GM13977 (cell line): ENCODE measurements at regions not wholly inside any gene's neighbourhood (a gene's known extent, or its start where the extent isn't known, plus 50 kb on each side); places are given as distances from the start of the nearest gene placed in this dataset.
"Not testable (repeated sequence)": the region's sequence is repeated elsewhere in the genome, so short reads cannot be mapped to it uniquely, and the experiment has no call there.

Source experiments
- DNase-seq: peaks from one replicate; pipeline ENCODE4 v3.0.0; 2012; ENCODE audit warnings: low spot score
- CTCF ChIP-seq: IDR thresholded peaks from 2 replicates; pipeline ENCODE4 v1.5.1; 2012; ENCODE audit warnings: mild to moderate bottlenecking, control low read depth; ENCODE audit not compliant: insufficient read depth; ENCODE audit errors: extremely low read depth, missing control alignments
- in situ Hi-C: fragments of 300-500 bp; cut with MboI; formaldehyde crosslinking; loops from one replicate; pipeline ENCODE4 v1.12.0; 2022; ENCODE audit warnings: low sequenced_read_pairs, low pct_unique_long_range_greater_than_20kb, mixed read lengths, inconsistent platforms; ENCODE audit not compliant: unreplicated experiment

- in situ Hi-C loops = no loop called here
- no peak for DNase-seq
- no peak for TF ChIP-seq CTCF
Observed at GRCh38 chr7:9507290-9507689, 1073.9 kb downstream of the NXPH1 start.

- DNase-seq = no peak
- TF ChIP-seq CTCF = no peak
- in situ Hi-C loops = no loop called here
Observed at GRCh38 chr7:9516662-9517061, 1083.3 kb downstream of the NXPH1 start.

- in situ Hi-C loops = no loop called here
- TF ChIP-seq CTCF = no peak
- no peak for DNase-seq
Observed at GRCh38 chr7:9523579-9523978, 1090.2 kb downstream of the NXPH1 start.

- DNase-seq, in situ Hi-C loops: not testable (repeated sequence)
Observed at GRCh38 chr7:9552431-9552830, 1119.0 kb downstream of the NXPH1 start.

GRCh38 chr7:9557853-9558252, 1124.4 kb downstream of the NXPH1 start:
- DNase-seq = no peak

GRCh38 chr7:9575716-9576115, 1142.3 kb downstream of the NXPH1 start:
- DNase-seq = no peak
- in situ Hi-C loops = no loop called here
- TF ChIP-seq CTCF = no peak

More at GRCh38 chr7:9557853-9558252, 1124.4 kb downstream of the NXPH1 start:
- in situ Hi-C loops = no loop called here
- TF ChIP-seq CTCF = no peak

GRCh38 chr7:9582824-9583223, 1149.4 kb downstream of the NXPH1 start:
- no peak for DNase-seq
- in situ Hi-C loops = no loop called here

More at GRCh38 chr7:9582824-9583223, 1149.4 kb downstream of the NXPH1 start:
- TF ChIP-seq CTCF = no peak
